SK-N-SH treated with all-trans-retinoic acid at 6 μM for 48 hours (cell line): ENCODE measurements at regions not wholly inside any gene's neighbourhood (a gene's known extent, or its start where the extent isn't known, plus 50 kb on each side); places are given as distances from the start of the nearest gene placed in this dataset.

ENCODE experiments used
- ATAC-seq: fragments of 200-7000 bp; cut with Tn5 transposase; 3 replicates; pipeline ENCODE4 v1.9.1; 2020; ENCODE audit warnings: mild to moderate bottlenecking, moderate library complexity
- BACH2 ChIP-seq: fragments of 250-450 bp; sonication (Bioruptor Pico); IDR thresholded peaks from 2 replicates; pipeline ENCODE4 v1.9.0; 2021; ENCODE audit warnings: mild to moderate bottlenecking, borderline replicate concordance
- CSDC2 ChIP-seq: fragments of 250-450 bp; sonication (Bioruptor Pico); IDR thresholded peaks from 2 replicates; pipeline ENCODE4 v1.5.0; 2020; ENCODE audit warnings: mild to moderate bottlenecking, moderate library complexity
- CSRNP3 ChIP-seq: fragments of 250-450 bp; sonication (Bioruptor Pico); IDR thresholded peaks from 2 replicates; pipeline ENCODE4 v1.5.1; 2021; ENCODE audit warnings: mild to moderate bottlenecking, moderate library complexity
- ESRRG ChIP-seq: fragments of 250-450 bp; sonication (Bioruptor Pico); IDR thresholded peaks from 2 replicates; pipeline ENCODE4 v1.6.1; 2021; ENCODE audit warnings: mild to moderate bottlenecking
- GLIS3 ChIP-seq: fragments of 250-450 bp; sonication (Bioruptor Pico); IDR thresholded peaks from 2 replicates; pipeline ENCODE4 v1.5.0; 2020; ENCODE audit warnings: mild to moderate bottlenecking, moderate library complexity
- PPARA ChIP-seq: fragments of 250-450 bp; sonication (Bioruptor Pico); IDR thresholded peaks from 2 replicates; pipeline ENCODE4 v1.5.0; 2020; ENCODE audit warnings: mild to moderate bottlenecking, borderline replicate concordance
- RARB ChIP-seq: fragments of 250-450 bp; sonication (Bioruptor Pico); IDR thresholded peaks from 2 replicates; pipeline ENCODE4 v1.8.0; 2021; ENCODE audit warnings: mild to moderate bottlenecking, moderate library complexity
- SNAI2 ChIP-seq: fragments of 250-450 bp; sonication (Bioruptor Pico); IDR thresholded peaks from 2 replicates; pipeline ENCODE4 v1.5.0; 2020; ENCODE audit warnings: mild to moderate bottlenecking, moderate library complexity
- TOX ChIP-seq: fragments of 250-450 bp; sonication (Bioruptor Pico); IDR thresholded peaks from 2 replicates; pipeline ENCODE4 v1.8.0; 2021; ENCODE audit warnings: mild to moderate bottlenecking, moderate library complexity, borderline replicate concordance
- ZFP3 ChIP-seq: fragments of 250-450 bp; sonication (Bioruptor Pico); IDR thresholded peaks from 2 replicates; pipeline ENCODE4 v1.5.0; 2020; ENCODE audit warnings: mild to moderate bottlenecking, moderate library complexity
- ZFP30 ChIP-seq: fragments of 450-650 bp; formaldehyde crosslinking; IDR thresholded peaks from 2 replicates; pipeline ENCODE4 v1.5.0; 2022; ENCODE audit warnings: mild to moderate bottlenecking, moderate library complexity
- ZNF565 ChIP-seq: fragments of 450-650 bp; formaldehyde crosslinking; conservative IDR thresholded peaks from 2 replicates; pipeline ENCODE4 v1.5.0; 2020; ENCODE audit warnings: low read depth, mild to moderate bottlenecking, moderate library complexity
- ZNF70 ChIP-seq: fragments of 450-650 bp; formaldehyde crosslinking; IDR thresholded peaks from 2 replicates; pipeline ENCODE4 v1.5.0; 2020; ENCODE audit warnings: mild to moderate bottlenecking, moderate library complexity
- ZNF8 ChIP-seq: fragments of 450-650 bp; formaldehyde crosslinking; IDR thresholded peaks from 2 replicates; pipeline ENCODE4 v1.5.0; 2020; ENCODE audit warnings: mild to moderate bottlenecking, moderate library complexity
- TF ChIP-seq, protein P1 (sequence below): fragments of 250-450 bp; sonication (Bioruptor Pico); IDR thresholded peaks from 2 replicates; pipeline ENCODE4 v1.5.0; 2020; ENCODE audit warnings: mild to moderate bottlenecking, moderate library complexity
- TF ChIP-seq, protein P2 (sequence below): fragments of 250-450 bp; sonication (Bioruptor Pico); IDR thresholded peaks from 2 replicates; pipeline ENCODE4 v1.8.0; 2021; ENCODE audit warnings: low read depth, mild to moderate bottlenecking, moderate library complexity, borderline replicate concordance
- TF ChIP-seq, protein P3 (sequence below): fragments of 250-450 bp; sonication (Bioruptor Pico); IDR thresholded peaks from 2 replicates; pipeline ENCODE4 v1.8.0; 2020; ENCODE audit warnings: mild to moderate bottlenecking, moderate library complexity, borderline replicate concordance

- ATAC-seq = no peak
- TF ChIP-seq ZFP3 (no peak), SNAI2 (CRISPR knock-in tag) (no peak), ESRRG (CRISPR knock-in tag) (no peak), ZNF8 (CRISPR knock-in tag) (no peak), TOX (no peak), ZNF70 (CRISPR knock-in tag) (no peak), BACH2 (no peak), GLIS3 (no peak), RARB (CRISPR knock-in tag) (no peak), CSRNP3 (CRISPR knock-in tag) (no peak), CSDC2 (CRISPR knock-in tag) (no peak), ZFP30 (CRISPR knock-in tag) (no peak), ZNF565 (no peak)
- TF ChIP-seq, protein P1, sequence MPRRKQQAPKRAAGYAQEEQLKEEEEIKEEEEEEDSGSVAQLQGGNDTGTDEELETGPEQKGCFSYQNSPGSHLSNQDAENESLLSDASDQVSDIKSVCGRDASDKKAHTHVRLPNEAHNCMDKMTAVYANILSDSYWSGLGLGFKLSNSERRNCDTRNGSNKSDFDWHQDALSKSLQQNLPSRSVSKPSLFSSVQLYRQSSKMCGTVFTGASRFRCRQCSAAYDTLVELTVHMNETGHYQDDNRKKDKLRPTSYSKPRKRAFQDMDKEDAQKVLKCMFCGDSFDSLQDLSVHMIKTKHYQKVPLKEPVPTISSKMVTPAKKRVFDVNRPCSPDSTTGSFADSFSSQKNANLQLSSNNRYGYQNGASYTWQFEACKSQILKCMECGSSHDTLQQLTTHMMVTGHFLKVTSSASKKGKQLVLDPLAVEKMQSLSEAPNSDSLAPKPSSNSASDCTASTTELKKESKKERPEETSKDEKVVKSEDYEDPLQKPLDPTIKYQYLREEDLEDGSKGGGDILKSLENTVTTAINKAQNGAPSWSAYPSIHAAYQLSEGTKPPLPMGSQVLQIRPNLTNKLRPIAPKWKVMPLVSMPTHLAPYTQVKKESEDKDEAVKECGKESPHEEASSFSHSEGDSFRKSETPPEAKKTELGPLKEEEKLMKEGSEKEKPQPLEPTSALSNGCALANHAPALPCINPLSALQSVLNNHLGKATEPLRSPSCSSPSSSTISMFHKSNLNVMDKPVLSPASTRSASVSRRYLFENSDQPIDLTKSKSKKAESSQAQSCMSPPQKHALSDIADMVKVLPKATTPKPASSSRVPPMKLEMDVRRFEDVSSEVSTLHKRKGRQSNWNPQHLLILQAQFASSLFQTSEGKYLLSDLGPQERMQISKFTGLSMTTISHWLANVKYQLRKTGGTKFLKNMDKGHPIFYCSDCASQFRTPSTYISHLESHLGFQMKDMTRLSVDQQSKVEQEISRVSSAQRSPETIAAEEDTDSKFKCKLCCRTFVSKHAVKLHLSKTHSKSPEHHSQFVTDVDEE (CRISPR knock-in tag) = no peak
- TF ChIP-seq, protein P2, sequence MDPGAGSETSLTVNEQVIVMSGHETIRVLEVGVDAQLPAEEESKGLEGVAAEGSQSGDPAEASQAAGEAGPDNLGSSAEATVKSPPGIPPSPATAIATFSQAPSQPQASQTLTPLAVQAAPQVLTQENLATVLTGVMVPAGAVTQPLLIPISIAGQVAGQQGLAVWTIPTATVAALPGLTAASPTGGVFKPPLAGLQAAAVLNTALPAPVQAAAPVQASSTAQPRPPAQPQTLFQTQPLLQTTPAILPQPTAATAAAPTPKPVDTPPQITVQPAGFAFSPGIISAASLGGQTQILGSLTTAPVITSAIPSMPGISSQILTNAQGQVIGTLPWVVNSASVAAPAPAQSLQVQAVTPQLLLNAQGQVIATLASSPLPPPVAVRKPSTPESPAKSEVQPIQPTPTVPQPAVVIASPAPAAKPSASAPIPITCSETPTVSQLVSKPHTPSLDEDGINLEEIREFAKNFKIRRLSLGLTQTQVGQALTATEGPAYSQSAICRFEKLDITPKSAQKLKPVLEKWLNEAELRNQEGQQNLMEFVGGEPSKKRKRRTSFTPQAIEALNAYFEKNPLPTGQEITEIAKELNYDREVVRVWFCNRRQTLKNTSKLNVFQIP = no peak
- TF ChIP-seq, protein P3, sequence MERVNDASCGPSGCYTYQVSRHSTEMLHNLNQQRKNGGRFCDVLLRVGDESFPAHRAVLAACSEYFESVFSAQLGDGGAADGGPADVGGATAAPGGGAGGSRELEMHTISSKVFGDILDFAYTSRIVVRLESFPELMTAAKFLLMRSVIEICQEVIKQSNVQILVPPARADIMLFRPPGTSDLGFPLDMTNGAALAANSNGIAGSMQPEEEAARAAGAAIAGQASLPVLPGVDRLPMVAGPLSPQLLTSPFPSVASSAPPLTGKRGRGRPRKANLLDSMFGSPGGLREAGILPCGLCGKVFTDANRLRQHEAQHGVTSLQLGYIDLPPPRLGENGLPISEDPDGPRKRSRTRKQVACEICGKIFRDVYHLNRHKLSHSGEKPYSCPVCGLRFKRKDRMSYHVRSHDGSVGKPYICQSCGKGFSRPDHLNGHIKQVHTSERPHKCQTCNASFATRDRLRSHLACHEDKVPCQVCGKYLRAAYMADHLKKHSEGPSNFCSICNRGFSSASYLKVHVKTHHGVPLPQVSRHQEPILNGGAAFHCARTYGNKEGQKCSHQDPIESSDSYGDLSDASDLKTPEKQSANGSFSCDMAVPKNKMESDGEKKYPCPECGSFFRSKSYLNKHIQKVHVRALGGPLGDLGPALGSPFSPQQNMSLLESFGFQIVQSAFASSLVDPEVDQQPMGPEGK (CRISPR knock-in tag) = no peak
Observed at GRCh38 chr13:86445672-86446071, 646.5 kb upstream of the SLITRK6 start.

DNA sequence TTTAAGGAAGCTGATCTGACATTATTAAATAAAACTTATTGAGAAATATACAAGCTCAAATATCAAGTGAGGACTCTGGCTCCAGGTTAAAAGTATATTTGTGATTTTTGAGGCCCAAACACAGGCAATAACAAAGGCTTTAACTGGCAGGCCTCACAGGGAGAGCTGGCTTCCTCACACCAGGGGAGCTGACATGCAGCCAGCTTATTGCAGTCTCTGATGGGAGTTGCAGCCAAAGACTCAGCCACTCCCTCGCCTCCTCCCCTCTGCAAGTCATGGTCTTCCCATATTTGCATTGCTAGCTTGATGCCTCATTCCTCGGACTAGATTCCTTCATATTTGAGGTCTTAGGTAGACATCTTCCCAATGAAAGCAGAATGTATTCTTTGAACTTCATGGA is 647.1 kb upstream of the SLITRK6 start:
- ATAC-seq = no peak
- TF ChIP-seq, protein P2 = no peak
- TF ChIP-seq RARB (CRISPR knock-in tag) (no peak), CSDC2 (CRISPR knock-in tag) (no peak), ZNF565 (no peak), PPARA (no peak), TOX (no peak), BACH2 (no peak)
- TF ChIP-seq, protein P3 (CRISPR knock-in tag) = no peak

GRCh38 chr13:86447479-86447878 is 648.3 kb upstream of the SLITRK6 start:
- no peak for ATAC-seq
- TF ChIP-seq SNAI2 (CRISPR knock-in tag) (no peak), ZNF565 (no peak)

DNA sequence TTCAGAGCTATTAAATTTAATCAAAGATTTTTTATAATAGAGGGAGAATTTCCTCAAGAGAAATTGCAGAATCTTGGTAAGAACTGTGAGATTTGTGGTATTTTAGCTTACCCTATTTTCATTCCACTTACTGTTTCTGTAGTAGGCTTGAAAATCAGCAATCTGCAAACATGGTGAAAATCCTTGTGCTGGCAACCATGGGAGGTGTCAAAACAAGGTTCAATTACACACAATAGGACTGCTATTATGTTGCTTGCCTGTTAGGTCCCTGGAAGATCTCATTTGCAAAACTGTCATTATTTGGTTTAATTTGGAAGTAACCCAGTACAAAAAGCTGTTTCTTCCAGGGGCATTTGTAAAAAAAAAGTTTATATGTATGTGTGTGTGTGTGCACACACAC is 662.8 kb upstream of the SLITRK6 start:
- no peak for ATAC-seq
- TF ChIP-seq ZNF8 (CRISPR knock-in tag) = no peak
